NCI-H2107 treated with DMSO at 0.1 percent for 48 hours (cell line): ENCODE measurements at regions not wholly inside any gene's neighbourhood (a gene's known extent, or its start where the extent isn't known, plus 50 kb on each side); places are given as distances from the start of the nearest gene placed in this dataset.
"Not testable (repeated sequence)": the region's sequence is repeated elsewhere in the genome, so short reads cannot be mapped to it uniquely, and the experiment has no call there.

ENCODE experiments used
- DNase-seq: peaks from one replicate; lab custom pipeline; 2025; ENCODE audit not compliant: unreplicated experiment; lab: John Stamatoyannopoulos, UW

GRCh38 chr4:138588501-138588900 lies 346.4 kb upstream of the SLC7A11 start:
- DNase-seq = no peak

GRCh38 chr4:138579146-138579545 lies 337.0 kb upstream of the SLC7A11 start:
- no peak for DNase-seq

GRCh38 chr4:138577826-138578225 lies 335.7 kb upstream of the SLC7A11 start:
- DNase-seq = not testable (repeated sequence)

- DNase-seq = no peak
These were observed 335.0 kb upstream of the SLC7A11 start for GRCh38 chr4:138577145-138577544.

- DNase-seq = no peak
These were observed 334.5 kb upstream of the SLC7A11 start for GRCh38 chr4:138576684-138577083.

GRCh38 chr4:138573246-138573645 lies 331.1 kb upstream of the SLC7A11 start:
- DNase-seq = no peak

GRCh38 chr4:138572007-138572406 lies 329.9 kb upstream of the SLC7A11 start:
- no peak for DNase-seq

- no peak for DNase-seq
These were observed 325.5 kb upstream of the SLC7A11 start for GRCh38 chr4:138567696-138568095.

- no peak for DNase-seq
These were observed 323.4 kb upstream of the SLC7A11 start for GRCh38 chr4:138565576-138565975.

GRCh38 chr4:138562544-138562991 lies 320.4 kb upstream of the SLC7A11 start:
- peak; percentile 11 for DNase-seq

- no peak for DNase-seq
These were observed 319.8 kb upstream of the SLC7A11 start for GRCh38 chr4:138561906-138562305.

GRCh38 chr4:138561276-138561880 lies 319.2 kb upstream of the SLC7A11 start:
- no peak for DNase-seq

- no peak for DNase-seq
These were observed 318.3 kb upstream of the SLC7A11 start for GRCh38 chr4:138560448-138560847.

- DNase-seq = no peak
These were observed 316.7 kb upstream of the SLC7A11 start for GRCh38 chr4:138558886-138559285.

- DNase-seq = no peak
These were observed 313.4 kb upstream of the SLC7A11 start for GRCh38 chr4:138555584-138555983.

GRCh38 chr4:138555108-138555507 lies 313.0 kb upstream of the SLC7A11 start:
- no peak for DNase-seq

- no peak for DNase-seq
These were observed 311.1 kb upstream of the SLC7A11 start for GRCh38 chr4:138553001-138553845.

GRCh38 chr4:138542191-138542776 lies 300.1 kb upstream of the SLC7A11 start:
- DNase-seq = no peak

- no peak for DNase-seq
These were observed 298.1 kb upstream of the SLC7A11 start for GRCh38 chr4:138540056-138540800.

GRCh38 chr4:138538743-138539142 lies 296.6 kb upstream of the SLC7A11 start:
- no peak for DNase-seq

- DNase-seq = no peak
These were observed 295.8 kb upstream of the SLC7A11 start for GRCh38 chr4:138537731-138538490.
